NCI-H187 treated with DMSO at 0.1 percent for 48 hours (cell line): ENCODE measurements at regions not wholly inside any gene's neighbourhood (a gene's known extent, or its start where the extent isn't known, plus 50 kb on each side); places are given as distances from the start of the nearest gene placed in this dataset.
"Not testable (repeated sequence)": the region's sequence is repeated elsewhere in the genome, so short reads cannot be mapped to it uniquely, and the experiment has no call there.

Source experiments
- DNase-seq: peaks from one replicate; lab custom pipeline; 2025; lab: John Stamatoyannopoulos, UW

GRCh38 chr11:33527738-33528137 is 172.9 kb downstream of the C11orf91 start:
- DNase-seq: not testable (repeated sequence)

- DNase-seq: no peak
These were observed 174.8 kb downstream of the C11orf91 start for GRCh38 chr11:33525789-33526188.

GRCh38 chr11:33521384-33521783 is 179.2 kb downstream of the C11orf91 start:
- DNase-seq: no peak

GRCh38 chr11:33520112-33520511 is 180.5 kb downstream of the C11orf91 start:
- DNase-seq: no peak

- no peak for DNase-seq
These were observed 185.3 kb downstream of the C11orf91 start for GRCh38 chr11:33515347-33515746.

GRCh38 chr11:33514079-33514925 is 186.3 kb downstream of the C11orf91 start:
- DNase-seq: no peak

GRCh38 chr11:33509632-33510031 is 191.0 kb downstream of the C11orf91 start:
- DNase-seq: no peak

GRCh38 chr11:33507967-33508366 is 192.7 kb downstream of the C11orf91 start:
- no peak for DNase-seq

GRCh38 chr11:33507356-33507755 is 193.3 kb downstream of the C11orf91 start:
- DNase-seq: no peak

- no peak for DNase-seq
These were observed 195.5 kb downstream of the C11orf91 start for GRCh38 chr11:33505093-33505492.

- no peak for DNase-seq
These were observed 199.7 kb downstream of the C11orf91 start for GRCh38 chr11:33500861-33501479.

GRCh38 chr11:33500332-33500731 is 200.3 kb downstream of the C11orf91 start:
- DNase-seq: no peak

- DNase-seq: no peak
These were observed 208.0 kb downstream of the C11orf91 start for GRCh38 chr11:33492596-33492995.

GRCh38 chr11:33490842-33491370 is 209.7 kb downstream of the C11orf91 start:
- no peak for DNase-seq

- DNase-seq: no peak
These were observed 211.7 kb downstream of the C11orf91 start for GRCh38 chr11:33488971-33489370.

GRCh38 chr11:33480626-33481025 is 220.0 kb downstream of the C11orf91 start:
- DNase-seq: no peak

GRCh38 chr11:33479231-33479630 is 221.4 kb downstream of the C11orf91 start:
- DNase-seq: no peak

- peak; percentile 74 for DNase-seq
These were observed 221.0 kb downstream of the HIPK3 start for GRCh38 chr11:33478111-33478573.

- DNase-seq: no peak
These were observed 219.9 kb downstream of the HIPK3 start for GRCh38 chr11:33476945-33477606.

GRCh38 chr11:33475993-33476392 is 218.8 kb downstream of the HIPK3 start:
- DNase-seq: no peak

GRCh38 chr11:33474866-33475265 is 217.7 kb downstream of the HIPK3 start:
- no peak for DNase-seq

GRCh38 chr11:33471541-33471940 is 214.4 kb downstream of the HIPK3 start:
- DNase-seq: no peak

GRCh38 chr11:33467966-33468365 is 210.8 kb downstream of the HIPK3 start:
- no peak for DNase-seq
